WTC11 (cell line): ENCODE measurements at regions not wholly inside any gene's neighbourhood (a gene's known extent, or its start where the extent isn't known, plus 50 kb on each side); places are given as distances from the start of the nearest gene placed in this dataset.

Experiments
- ATAC-seq: fragments of 200-7000 bp; cut with Tn5 transposase; 2 replicates; pipeline ENCODE4 v1.10.0; 2021; ENCODE audit warnings: mild to moderate bottlenecking, moderate library complexity
- CTCF ChIA-PET: fragments of 300-600 bp; sonication (Branson Sonifier 250); formaldehyde crosslinking; loops from one replicate; lab custom pipeline; 2021; ENCODE audit warnings: antibody characterized with exemption; lab: Charles Lee
- POLR2A ChIA-PET: fragments of 350-600 bp; sonication (Branson Sonifier 250); formaldehyde crosslinking; loops from one replicate; lab custom pipeline; 2021; ENCODE audit warnings: antibody characterized with exemption; lab: Charles Lee
- DNase-seq: peaks from one replicate; pipeline ENCODE4 v3.0.0; 2021; ENCODE audit warnings: low spot score
- H3K27ac Mint-ChIP-seq: 2 replicates; pipeline ENCODE4 v1.8.0; 2021; ENCODE audit warnings: mixed read lengths
- H3K27me3 Mint-ChIP-seq: 2 replicates; pipeline ENCODE4 v1.8.0; 2021; ENCODE audit warnings: low read depth, mild to moderate bottlenecking, moderate library complexity, mixed read lengths
- H3K36me3 Mint-ChIP-seq: 2 replicates; pipeline ENCODE4 v1.8.0; 2021; ENCODE audit warnings: mixed read lengths
- H3K4me1 Mint-ChIP-seq: 2 replicates; pipeline ENCODE4 v1.8.0; 2022; ENCODE audit warnings: mixed read lengths
- H3K4me3 Mint-ChIP-seq: 2 replicates; pipeline ENCODE4 v1.8.0; 2021; ENCODE audit warnings: mild to moderate bottlenecking, moderate library complexity, mixed read lengths
- H3K9me3 Mint-ChIP-seq: 2 replicates; pipeline ENCODE4 v1.8.0; 2021; ENCODE audit warnings: mixed read lengths
- AR ChIP-seq: fragments of 250-450 bp; sonication (Bioruptor Pico); IDR thresholded peaks from 2 replicates; pipeline ENCODE4 v1.9.0; 2021; ENCODE audit warnings: mild to moderate bottlenecking
- ARID4B ChIP-seq: sonication (generic); formaldehyde crosslinking; IDR thresholded peaks from 2 replicates; pipeline ENCODE4 v1.8.0; 2023; ENCODE audit warnings: missing genetic modification reagents, mild to moderate bottlenecking, borderline replicate concordance
- CDX4 ChIP-seq: fragments of 250-450 bp; sonication (Bioruptor Pico); IDR thresholded peaks from 2 replicates; pipeline ENCODE4 v1.9.0; 2021; ENCODE audit warnings: moderate library complexity, mild to moderate bottlenecking, inconsistent platforms, borderline replicate concordance
- CREB1 ChIP-seq: sonication (generic); formaldehyde crosslinking; IDR thresholded peaks from 2 replicates; pipeline ENCODE4 v1.8.0; 2023; ENCODE audit warnings: mild to moderate bottlenecking, missing genetic modification reagents
- CTCF ChIP-seq: fragments of 200-600 bp; IDR thresholded peaks from 2 replicates; pipeline ENCODE4 v1.8.0; 2022; ENCODE audit warnings: antibody characterized with exemption
- E2F1 ChIP-seq: sonication (generic); formaldehyde crosslinking; IDR thresholded peaks from 2 replicates; pipeline ENCODE4 v1.8.0; 2022; ENCODE audit warnings: mild to moderate bottlenecking, missing genetic modification reagents
- E2F5 ChIP-seq: sonication (generic); formaldehyde crosslinking; IDR thresholded peaks from 2 replicates; pipeline ENCODE4 v1.8.1; 2022; ENCODE audit warnings: mild to moderate bottlenecking, moderate library complexity, missing genetic modification reagents
- EMX1 ChIP-seq: fragments of 250-450 bp; sonication (Bioruptor Pico); IDR thresholded peaks from 2 replicates; pipeline ENCODE4 v1.8.0; 2021; ENCODE audit warnings: mild to moderate bottlenecking
- HMGXB4 ChIP-seq: sonication (generic); formaldehyde crosslinking; IDR thresholded peaks from 2 replicates; pipeline ENCODE4 v1.8.1; 2023; ENCODE audit warnings: mild to moderate bottlenecking, moderate library complexity, missing genetic modification reagents
- JAZF1 ChIP-seq: fragments of 250-450 bp; sonication (Bioruptor Pico); IDR thresholded peaks from 2 replicates; pipeline ENCODE4 v1.9.0; 2021; ENCODE audit warnings: moderate library complexity, mild to moderate bottlenecking, inconsistent platforms
- JUN ChIP-seq: sonication (generic); formaldehyde crosslinking; IDR thresholded peaks from 2 replicates; pipeline ENCODE4 v1.8.0; 2023; ENCODE audit warnings: mild to moderate bottlenecking, missing genetic modification reagents
- PRDM15 ChIP-seq: sonication (generic); formaldehyde crosslinking; IDR thresholded peaks from 2 replicates; pipeline ENCODE4 v1.8.0; 2022; ENCODE audit warnings: missing genetic modification reagents
- TEAD4 ChIP-seq: sonication (generic); formaldehyde crosslinking; IDR thresholded peaks from 2 replicates; pipeline ENCODE4 v1.8.0; 2022; ENCODE audit warnings: mild to moderate bottlenecking, missing genetic modification reagents
- TP53 ChIP-seq: sonication (generic); formaldehyde crosslinking; IDR thresholded peaks from 2 replicates; pipeline ENCODE4 v1.8.1; 2023; ENCODE audit warnings: mild to moderate bottlenecking, missing genetic modification reagents
- ZNF232 ChIP-seq: sonication (generic); formaldehyde crosslinking; IDR thresholded peaks from 2 replicates; pipeline ENCODE4 v1.8.0; 2022; ENCODE audit warnings: mild to moderate bottlenecking, missing genetic modification reagents
- ZSCAN18 ChIP-seq: fragments of 250-450 bp; sonication (Bioruptor Pico); IDR thresholded peaks from 2 replicates; pipeline ENCODE4 v2.1.2; 2022; ENCODE audit warnings: mild to moderate bottlenecking, moderate library complexity

GRCh38 chr2:144586476-144586875 is 66.6 kb upstream of the ZEB2 start:
- DNase-seq (no peak), ATAC-seq (no peak)
- H3K4me1 Mint-ChIP-seq = peaks cover 32% of the 10 kb centered on the region
- H3K4me3 Mint-ChIP-seq = no peak overlapping the region
- no peaks in the 10 kb centered on the region; the same call in 1 of the 2 replicates for H3K27me3 Mint-ChIP-seq
- TF ChIP-seq PRDM15 (CRISPR knock-in tag) = no peak
- no peak for TF ChIP-seq AR (CRISPR knock-in tag)
- TF ChIP-seq CREB1 (CRISPR knock-in tag) = no peak
- no peak for TF ChIP-seq E2F5 (CRISPR knock-in tag)
- TF ChIP-seq JAZF1 (CRISPR knock-in tag) = no peak
- no peak for TF ChIP-seq TEAD4 (CRISPR knock-in tag)
- no peak for TF ChIP-seq JUN (CRISPR knock-in tag)
- no peak for TF ChIP-seq ZNF232 (CRISPR knock-in tag)
- TF ChIP-seq ARID4B (CRISPR knock-in tag) = no peak
- TF ChIP-seq TP53 (CRISPR knock-in tag) = no peak
- TF ChIP-seq CDX4 (CRISPR knock-in tag) = no peak
- TF ChIP-seq E2F1 (CRISPR knock-in tag) = no peak
- TF ChIP-seq CTCF = no peak
- TF ChIP-seq HMGXB4 (CRISPR knock-in tag) = no peak
- TF ChIP-seq EMX1 (CRISPR knock-in tag) = no peak
- TF ChIP-seq ZSCAN18 (CRISPR knock-in tag) = no peak
- TF ChIP-seq, all 79 proteins: peak for 0
- CTCF ChIA-PET = no interaction called here
- POLR2A ChIA-PET = no interaction called here
- no peaks in the 10 kb centered on the region for H3K9me3 Mint-ChIP-seq
- no peak overlapping the region for H3K27ac Mint-ChIP-seq
- H3K36me3 Mint-ChIP-seq = no peaks in the 10 kb centered on the region
